Bronchial epithelial cell (primary cell): ENCODE measurements at regions not wholly inside any gene's neighbourhood (a gene's known extent, or its start where the extent isn't known, plus 50 kb on each side); places are given as distances from the start of the nearest gene placed in this dataset.
"Not testable (repeated sequence)": the region's sequence is repeated elsewhere in the genome, so short reads cannot be mapped to it uniquely, and the experiment has no call there.

Source experiments
- DNase-seq: peaks from one replicate; pipeline ENCODE4 v3.0.0-alpha.2; 2010; ENCODE audit warnings: low read depth
- FAIRE-seq: peaks from 2 replicates; lab custom pipeline; 2011; peaks lifted over from hg19 to GRCh38; lab: Jason Lieb, UNC
- H3K27me3 ChIP-seq: 2 replicates; pipeline ENCODE4 v1.5.1; 2011; ENCODE audit warnings: low read length; ENCODE audit not compliant: control insufficient read depth, insufficient read depth
- H3K36me3 ChIP-seq: 2 replicates; pipeline ENCODE4 v1.5.1; 2011; ENCODE audit warnings: low read length; ENCODE audit not compliant: control insufficient read depth, insufficient read depth
- H3K4me3 ChIP-seq: 2 replicates; pipeline ENCODE4 v1.5.1; 2011; ENCODE audit warnings: mild to moderate bottlenecking, low read depth, low read length, control low read depth
- TF ChIP-seq, protein P1 (sequence below): IDR thresholded peaks from 2 replicates; pipeline ENCODE4 v1.5.1; 2011; ENCODE audit warnings: mild to moderate bottlenecking, moderate library complexity, low read length, control low read depth, inconsistent platforms; ENCODE audit not compliant: insufficient read depth, severe bottlenecking

DNA sequence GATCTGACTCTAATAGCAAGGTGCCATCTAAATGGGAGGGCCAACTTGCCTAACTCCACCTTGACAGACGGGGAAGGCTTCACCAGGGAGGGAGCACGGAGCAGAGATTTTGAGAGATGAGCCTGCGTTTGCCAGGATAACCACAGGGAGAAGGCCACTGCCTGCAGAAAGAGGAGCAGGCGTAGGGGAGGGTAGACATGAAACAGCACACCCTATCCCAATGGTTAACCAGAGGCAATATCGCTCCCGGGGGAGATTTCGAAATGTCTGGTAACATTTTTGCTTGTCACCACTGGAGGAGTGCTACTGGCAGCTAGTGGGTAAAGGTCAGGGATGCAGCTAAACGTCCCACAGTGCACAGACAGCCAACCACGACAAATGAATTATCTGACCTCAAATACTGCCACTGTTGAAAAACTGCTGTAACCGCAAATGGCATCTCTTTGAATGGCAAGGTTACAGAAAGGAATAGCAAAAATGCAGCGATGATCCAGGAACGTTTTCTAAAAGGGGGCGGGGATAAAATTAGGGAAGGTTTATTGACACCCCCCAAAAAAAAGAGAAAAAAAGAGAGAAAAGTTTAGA is 126.0 kb upstream of the ATF7IP start:
- Histone ChIP-seq H3K27me3 (no peaks in the 10 kb centered on the region), H3K36me3 (no peaks in the 10 kb centered on the region), H3K4me3 (no peak overlapping the region)
- DNase-seq (no peak), FAIRE-seq (no peak)
- TF ChIP-seq, protein P1, sequence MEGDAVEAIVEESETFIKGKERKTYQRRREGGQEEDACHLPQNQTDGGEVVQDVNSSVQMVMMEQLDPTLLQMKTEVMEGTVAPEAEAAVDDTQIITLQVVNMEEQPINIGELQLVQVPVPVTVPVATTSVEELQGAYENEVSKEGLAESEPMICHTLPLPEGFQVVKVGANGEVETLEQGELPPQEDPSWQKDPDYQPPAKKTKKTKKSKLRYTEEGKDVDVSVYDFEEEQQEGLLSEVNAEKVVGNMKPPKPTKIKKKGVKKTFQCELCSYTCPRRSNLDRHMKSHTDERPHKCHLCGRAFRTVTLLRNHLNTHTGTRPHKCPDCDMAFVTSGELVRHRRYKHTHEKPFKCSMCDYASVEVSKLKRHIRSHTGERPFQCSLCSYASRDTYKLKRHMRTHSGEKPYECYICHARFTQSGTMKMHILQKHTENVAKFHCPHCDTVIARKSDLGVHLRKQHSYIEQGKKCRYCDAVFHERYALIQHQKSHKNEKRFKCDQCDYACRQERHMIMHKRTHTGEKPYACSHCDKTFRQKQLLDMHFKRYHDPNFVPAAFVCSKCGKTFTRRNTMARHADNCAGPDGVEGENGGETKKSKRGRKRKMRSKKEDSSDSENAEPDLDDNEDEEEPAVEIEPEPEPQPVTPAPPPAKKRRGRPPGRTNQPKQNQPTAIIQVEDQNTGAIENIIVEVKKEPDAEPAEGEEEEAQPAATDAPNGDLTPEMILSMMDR, result no peak

DNA sequence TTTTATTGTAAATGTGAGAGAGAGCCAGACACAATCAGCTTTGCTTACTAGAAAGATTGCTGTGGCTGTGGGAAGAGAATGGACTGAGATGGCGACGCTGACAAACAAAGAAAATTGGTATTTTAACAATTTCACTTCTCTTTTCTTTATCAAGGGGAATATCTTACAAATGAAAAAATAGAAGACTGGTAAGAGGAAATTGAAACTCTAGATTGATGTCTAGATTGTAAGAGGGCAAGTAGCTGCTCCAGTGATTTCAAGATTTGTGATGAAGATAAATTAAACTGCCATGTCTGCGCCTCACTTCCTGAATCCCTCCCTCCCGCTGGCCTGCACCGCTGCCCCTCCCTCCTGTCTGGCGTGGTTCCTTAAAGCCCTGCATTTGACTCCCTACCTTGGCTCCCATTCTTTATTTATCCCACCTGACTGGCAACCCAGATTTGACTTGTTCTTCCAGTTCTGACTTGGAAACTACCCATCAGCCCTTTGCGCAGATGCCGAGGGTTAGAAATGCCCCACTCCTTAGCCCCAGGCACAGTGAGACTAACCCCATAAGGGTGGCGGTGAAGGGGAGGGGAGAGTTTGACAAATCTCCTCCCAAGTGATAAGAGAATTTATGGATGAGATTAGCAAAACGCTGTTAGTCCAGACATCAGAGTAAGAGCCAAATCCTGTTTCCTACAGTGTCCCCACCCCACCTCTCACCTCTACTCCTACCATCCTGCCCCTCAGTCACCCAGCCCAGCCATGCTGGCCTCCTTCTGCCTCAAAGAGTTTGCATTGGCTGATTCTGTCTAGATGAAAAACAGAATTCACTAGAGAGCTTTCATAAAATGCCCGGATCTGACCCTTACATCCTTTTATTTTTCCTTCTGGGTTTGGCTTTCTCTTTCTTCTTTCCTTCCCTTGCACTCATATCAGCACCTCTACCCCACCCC is 125.3 kb upstream of the ATF7IP start:
- TF ChIP-seq, protein P1, result no peak
- H3K36me3 ChIP-seq, result no peaks in the 10 kb centered on the region
- H3K27me3 ChIP-seq, result no peaks in the 10 kb centered on the region
- no peak overlapping the region for H3K4me3 ChIP-seq
- no peak for FAIRE-seq
- peak; percentile 58 for DNase-seq

DNA sequence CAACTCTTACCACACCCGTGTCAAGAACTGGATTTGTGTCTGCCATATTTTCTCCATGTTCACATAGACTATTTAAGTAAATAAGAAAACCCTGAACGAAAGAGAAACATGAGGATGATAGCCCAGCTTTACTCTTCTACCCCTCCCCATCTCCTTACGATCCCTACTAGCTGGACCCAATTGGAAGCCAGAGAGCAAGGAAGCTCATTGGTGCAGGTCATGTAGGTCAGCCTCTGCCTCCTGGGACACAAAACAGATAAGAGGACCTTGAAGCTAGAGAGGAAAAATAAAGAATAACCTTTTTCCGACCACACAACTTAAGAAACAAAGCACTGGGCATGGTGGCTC is 124.6 kb upstream of the ATF7IP start:
- TF ChIP-seq, protein P1, result no peak
- Histone ChIP-seq H3K27me3 (no peaks in the 10 kb centered on the region), H3K36me3 (no peaks in the 10 kb centered on the region), H3K4me3 (no peak overlapping the region)
- DNase-seq (no peak), FAIRE-seq (no peak)

DNA sequence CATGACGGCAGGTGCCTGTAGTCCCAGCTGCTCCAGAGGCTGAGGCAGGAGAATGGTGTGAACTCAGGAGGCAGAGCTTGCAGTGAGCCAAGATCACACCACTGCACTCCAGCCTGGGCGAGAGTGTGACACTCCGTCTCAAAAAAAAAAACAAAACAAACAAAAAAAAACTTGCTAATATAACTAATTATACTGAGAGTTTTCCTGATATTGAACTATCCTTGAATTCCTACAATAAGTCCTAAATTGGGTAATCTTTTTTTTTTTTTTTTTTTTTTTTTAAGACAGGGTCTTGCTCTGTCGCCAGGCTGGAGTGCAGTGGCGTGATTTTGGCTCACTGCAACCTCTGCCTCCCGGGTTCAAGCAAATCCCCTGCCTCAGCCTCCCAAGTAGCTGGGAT is 122.7 kb upstream of the ATF7IP start:
- FAIRE-seq, H3K4me3 ChIP-seq, H3K27me3 ChIP-seq, H3K36me3 ChIP-seq, DNase-seq: not testable (repeated sequence)

DNA sequence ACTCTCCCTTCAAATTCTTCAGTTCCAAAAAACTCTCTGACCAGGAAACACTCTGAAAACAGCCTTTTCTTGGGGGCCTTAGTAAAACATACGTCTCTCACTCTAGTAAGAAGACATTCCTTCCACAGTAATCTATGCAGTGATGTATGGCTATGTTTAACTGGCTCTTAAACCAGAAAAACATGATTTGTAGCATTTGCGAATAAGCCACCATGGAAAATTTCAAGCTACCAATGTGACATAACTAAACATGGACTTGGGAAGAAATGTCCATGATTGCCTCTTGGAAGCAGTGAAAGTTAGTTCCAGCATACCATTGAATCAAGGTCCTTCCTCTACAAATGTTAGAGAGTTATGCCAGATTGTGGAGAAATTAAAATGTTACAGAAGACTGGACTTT is 121.5 kb upstream of the ATF7IP start:
- H3K36me3 ChIP-seq, result no peaks in the 10 kb centered on the region
- no peaks in the 10 kb centered on the region for H3K27me3 ChIP-seq
- H3K4me3 ChIP-seq, result no peak overlapping the region
- FAIRE-seq (no peak), DNase-seq (no peak)
- TF ChIP-seq, protein P1, result no peak

DNA sequence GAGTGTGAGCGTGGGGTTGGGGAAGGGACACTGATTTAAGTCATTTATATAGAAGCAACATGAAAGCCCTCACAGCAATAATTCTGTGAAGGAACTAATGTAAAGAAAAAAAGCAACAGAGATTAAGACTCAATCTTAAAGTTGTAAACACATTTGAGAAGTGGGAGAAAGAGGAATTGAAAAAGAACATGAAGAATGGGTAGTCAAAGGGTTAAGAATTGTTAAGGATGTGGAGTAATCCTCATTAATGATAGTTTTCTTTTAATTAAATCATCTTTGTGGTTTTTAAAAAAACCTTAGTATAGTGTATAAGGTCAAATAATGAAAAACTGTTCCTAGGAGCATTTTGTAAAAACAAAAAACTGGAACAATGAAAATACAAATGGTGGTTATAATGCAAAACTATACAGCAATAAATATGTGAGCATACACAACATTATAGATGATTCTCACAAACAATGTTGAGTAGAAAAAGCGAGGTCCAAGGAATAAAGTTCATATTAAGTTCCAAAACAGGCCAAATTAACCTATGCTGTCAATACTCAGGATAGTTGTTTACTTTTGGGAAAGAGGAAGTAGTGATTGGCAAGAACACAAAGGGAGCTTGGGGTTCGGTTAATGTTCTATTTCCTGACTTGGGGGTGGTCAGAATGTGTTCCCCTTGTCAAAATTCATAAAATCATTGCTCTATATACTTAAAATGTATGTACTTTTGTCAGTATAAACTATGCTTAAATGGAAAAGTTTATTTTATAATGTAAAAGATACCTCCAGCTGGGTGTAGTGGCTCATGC is 120.4 kb upstream of the ATF7IP start:
- Histone ChIP-seq H3K4me3 (no peak overlapping the region), H3K27me3 (no peaks in the 10 kb centered on the region), H3K36me3 (no peaks in the 10 kb centered on the region)
- TF ChIP-seq, protein P1, result no peak
- no peak for DNase-seq
- FAIRE-seq, result no peak
